OCI-LY1 (cell line): ENCODE measurements at regions not wholly inside any gene's neighbourhood (a gene's known extent, or its start where the extent isn't known, plus 50 kb on each side); places are given as distances from the start of the nearest gene placed in this dataset.
"Not testable (repeated sequence)": the region's sequence is repeated elsewhere in the genome, so short reads cannot be mapped to it uniquely, and the experiment has no call there.

Source experiments
- H2AFZ ChIP-seq: fragments of 200-600 bp; sonication (generic), shearing (Covaris generic); 2 replicates; pipeline ENCODE4 v1.6.0; 2014; ENCODE audit warnings: antibody characterized with exemption, mild to moderate bottlenecking, low read length
- H3F3A ChIP-seq: fragments of 200-600 bp; sonication (generic), shearing (Covaris generic); 2 replicates; pipeline ENCODE4 v1.6.0; 2014; ENCODE audit warnings: mild to moderate bottlenecking, antibody characterized with exemption, low read length, moderate library complexity; ENCODE audit not compliant: insufficient read depth
- H3K27ac ChIP-seq: fragments of 200-600 bp; sonication (generic); 2 replicates; pipeline ENCODE4 v1.5.1; 2014; ENCODE audit warnings: low read length, mixed run types, mild to moderate bottlenecking, low read depth; ENCODE audit not compliant: poor library complexity, severe bottlenecking
- H3K27me3 ChIP-seq: fragments of 200-600 bp; sonication (generic); 2 replicates; pipeline ENCODE4 v1.6.0; 2014; ENCODE audit warnings: antibody characterized with exemption, mild to moderate bottlenecking, low read length, moderate library complexity; ENCODE audit not compliant: insufficient read depth
- H3K36me3 ChIP-seq: fragments of 200-600 bp; sonication (generic); 2 replicates; pipeline ENCODE4 v1.6.1; 2014; ENCODE audit warnings: mild to moderate bottlenecking, antibody characterized with exemption, low read length, moderate library complexity, mixed read lengths; ENCODE audit not compliant: insufficient read depth
- H3K4me1 ChIP-seq: fragments of 200-600 bp; sonication (generic); 2 replicates; pipeline ENCODE4 v1.5.1; 2014; ENCODE audit warnings: mild to moderate bottlenecking, low read length, moderate library complexity; ENCODE audit not compliant: insufficient read depth, severe bottlenecking
- H3K4me2 ChIP-seq: fragments of 200-600 bp; sonication (generic), shearing (Covaris generic); 2 replicates; pipeline ENCODE4 v1.6.1; 2014; ENCODE audit warnings: low read length
- H3K4me3 ChIP-seq: fragments of 200-600 bp; sonication (generic); 2 replicates; pipeline ENCODE4 v1.5.1; 2014; ENCODE audit warnings: low read length, low read depth, mild to moderate bottlenecking, mixed read lengths; ENCODE audit not compliant: poor library complexity, severe bottlenecking
- H3K79me2 ChIP-seq: fragments of 200-600 bp; shearing (Covaris generic); 2 replicates; pipeline ENCODE4 v1.6.1; 2016; ENCODE audit warnings: mixed run types, low read length, mixed read lengths; ENCODE audit not compliant: insufficient read depth
- H3K9ac ChIP-seq: fragments of 200-600 bp; sonication (generic), shearing (Covaris generic); 2 replicates; pipeline ENCODE4 v1.6.1; 2014; ENCODE audit warnings: mild to moderate bottlenecking, low read length, mixed read lengths
- H3K9me2 ChIP-seq: fragments of 200-600 bp; sonication (generic), shearing (Covaris generic); 2 replicates; pipeline ENCODE4 v1.6.1; 2014; ENCODE audit warnings: low read depth, mild to moderate bottlenecking, low read length, mixed read lengths
- H3K9me3 ChIP-seq: fragments of 200-600 bp; shearing (Covaris generic); 2 replicates; pipeline ENCODE4 v1.6.1; 2014; ENCODE audit warnings: low read length, mixed read lengths
- H4K20me1 ChIP-seq: fragments of 200-600 bp; sonication (generic), shearing (Covaris generic); 2 replicates; pipeline ENCODE4 v1.6.0; 2016; ENCODE audit warnings: mild to moderate bottlenecking, low read length; ENCODE audit not compliant: insufficient read depth
- EZH2 ChIP-seq: fragments of 200-600 bp; sonication (generic), shearing (Covaris generic); IDR thresholded peaks from 2 replicates; pipeline ENCODE4 v1.8.0; 2017; ENCODE audit warnings: borderline replicate concordance, mixed run types, mild to moderate bottlenecking, antibody characterized with exemption, low read length, moderate library complexity, mixed read lengths
- TF ChIP-seq, protein P1 (sequence below): fragments of 200-600 bp; sonication (generic), shearing (Covaris generic); IDR thresholded peaks from 2 replicates; pipeline ENCODE4 v1.5.1; 2017; ENCODE audit warnings: mild to moderate bottlenecking, antibody characterized with exemption, low read length, moderate library complexity, mixed read lengths

DNA sequence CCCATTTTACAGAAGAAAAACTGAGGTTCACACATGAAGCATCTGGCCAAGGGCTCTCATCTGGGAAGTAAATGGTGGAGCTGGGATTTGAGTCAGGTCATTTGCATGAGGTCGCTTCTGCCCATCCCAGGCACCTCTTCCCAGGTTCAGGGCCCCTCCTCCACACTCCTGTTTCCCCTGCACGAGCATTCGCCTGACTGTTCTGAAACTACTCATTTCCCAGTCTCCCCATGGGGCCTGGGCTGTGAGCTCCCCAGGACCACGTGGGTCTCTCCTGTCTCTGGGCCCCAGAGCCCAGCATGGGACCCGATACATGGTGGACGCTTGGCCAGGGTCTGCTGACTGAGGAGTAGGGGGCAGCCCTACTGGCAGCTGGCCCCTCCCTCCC lies 360.8 kb downstream of the MATN1 start:
- no peak overlapping the region for H3K27ac ChIP-seq
- H3K4me2 ChIP-seq: no peak overlapping the region
- no peaks in the 10 kb centered on the region for H3K4me1 ChIP-seq
- no peaks in the 10 kb centered on the region for H3K36me3 ChIP-seq
- no peak overlapping the region for H2AFZ ChIP-seq
- no peak overlapping the region for H3K4me3 ChIP-seq
- TF ChIP-seq EZH2: no peak
- TF ChIP-seq, protein P1, sequence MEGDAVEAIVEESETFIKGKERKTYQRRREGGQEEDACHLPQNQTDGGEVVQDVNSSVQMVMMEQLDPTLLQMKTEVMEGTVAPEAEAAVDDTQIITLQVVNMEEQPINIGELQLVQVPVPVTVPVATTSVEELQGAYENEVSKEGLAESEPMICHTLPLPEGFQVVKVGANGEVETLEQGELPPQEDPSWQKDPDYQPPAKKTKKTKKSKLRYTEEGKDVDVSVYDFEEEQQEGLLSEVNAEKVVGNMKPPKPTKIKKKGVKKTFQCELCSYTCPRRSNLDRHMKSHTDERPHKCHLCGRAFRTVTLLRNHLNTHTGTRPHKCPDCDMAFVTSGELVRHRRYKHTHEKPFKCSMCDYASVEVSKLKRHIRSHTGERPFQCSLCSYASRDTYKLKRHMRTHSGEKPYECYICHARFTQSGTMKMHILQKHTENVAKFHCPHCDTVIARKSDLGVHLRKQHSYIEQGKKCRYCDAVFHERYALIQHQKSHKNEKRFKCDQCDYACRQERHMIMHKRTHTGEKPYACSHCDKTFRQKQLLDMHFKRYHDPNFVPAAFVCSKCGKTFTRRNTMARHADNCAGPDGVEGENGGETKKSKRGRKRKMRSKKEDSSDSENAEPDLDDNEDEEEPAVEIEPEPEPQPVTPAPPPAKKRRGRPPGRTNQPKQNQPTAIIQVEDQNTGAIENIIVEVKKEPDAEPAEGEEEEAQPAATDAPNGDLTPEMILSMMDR: no peak
- H3K27me3 ChIP-seq: no peaks in the 10 kb centered on the region
- no peaks in the 10 kb centered on the region for H4K20me1 ChIP-seq
- no peaks in the 10 kb centered on the region for H3F3A ChIP-seq
- H3K9ac ChIP-seq: no peak overlapping the region
- no peaks in the 10 kb centered on the region for H3K79me2 ChIP-seq
- no peaks in the 10 kb centered on the region for H3K9me3 ChIP-seq
- no peaks in the 10 kb centered on the region for H3K9me2 ChIP-seq

GRCh38 chr1:30361890-30362602 lies 361.3 kb downstream of the MATN1 start:
- H3K36me3 ChIP-seq, H3K27ac ChIP-seq, H3K9me2 ChIP-seq, H3K9me3 ChIP-seq, H4K20me1 ChIP-seq, H3K4me2 ChIP-seq, H3K4me3 ChIP-seq, H3K79me2 ChIP-seq, H3F3A ChIP-seq, H3K27me3 ChIP-seq, H3K4me1 ChIP-seq, H3K9ac ChIP-seq, H2AFZ ChIP-seq: not testable (repeated sequence)

DNA sequence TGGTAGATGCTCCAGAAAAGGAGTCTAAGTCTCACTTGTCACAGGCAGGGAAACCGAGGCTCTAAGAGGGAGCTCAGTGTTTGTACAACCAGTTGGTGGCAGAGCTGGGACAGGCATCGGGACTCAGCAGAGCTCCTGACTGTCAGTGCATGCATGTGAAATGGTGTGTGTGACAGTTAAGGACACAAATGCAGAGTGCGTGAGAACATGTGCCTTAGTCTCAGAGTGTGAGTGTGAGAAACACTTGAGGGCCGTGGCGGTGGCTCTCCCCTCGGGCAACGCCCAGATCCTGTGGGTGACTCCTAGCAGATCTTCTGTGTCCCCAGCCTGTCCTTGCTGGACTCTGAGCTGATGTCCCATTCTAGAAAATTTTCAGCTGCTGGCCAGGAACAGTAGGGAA lies 362.6 kb downstream of the MATN1 start:
- Histone ChIP-seq H3K4me1 (no peaks in the 10 kb centered on the region), H3K4me3 (no peak overlapping the region), H3K9me2 (no peaks in the 10 kb centered on the region), H2AFZ (no peak overlapping the region), H3K36me3 (no peaks in the 10 kb centered on the region), H3K9ac (no peak overlapping the region), H3F3A (no peaks in the 10 kb centered on the region), H4K20me1 (no peaks in the 10 kb centered on the region), H3K9me3 (no peaks in the 10 kb centered on the region), H3K4me2 (no peak overlapping the region), H3K27ac (no peak overlapping the region), H3K27me3 (no peaks in the 10 kb centered on the region), H3K79me2 (no peaks in the 10 kb centered on the region)
- TF ChIP-seq EZH2: no peak
- TF ChIP-seq, protein P1: no peak

GRCh38 chr1:30360281-30360680 lies 363.1 kb downstream of the MATN1 start:
- no peak for TF ChIP-seq EZH2
- TF ChIP-seq, protein P1: no peak
- no peak overlapping the region for H3K4me3 ChIP-seq
- no peaks in the 10 kb centered on the region for H3K4me1 ChIP-seq
- H3K79me2 ChIP-seq: no peaks in the 10 kb centered on the region
- H3K27ac ChIP-seq: no peak overlapping the region
- no peaks in the 10 kb centered on the region for H4K20me1 ChIP-seq
- no peaks in the 10 kb centered on the region for H3F3A ChIP-seq
- H3K27me3 ChIP-seq: no peaks in the 10 kb centered on the region
- H3K9me3 ChIP-seq: no peaks in the 10 kb centered on the region
- H3K9me2 ChIP-seq: no peaks in the 10 kb centered on the region
- no peaks in the 10 kb centered on the region for H3K36me3 ChIP-seq
- H2AFZ ChIP-seq: no peak overlapping the region
- H3K4me2 ChIP-seq: no peak overlapping the region
- no peak overlapping the region for H3K9ac ChIP-seq
